IMR-90 (cell line): ENCODE measurements at regions not wholly inside any gene's neighbourhood (a gene's known extent, or its start where the extent isn't known, plus 50 kb on each side); places are given as distances from the start of the nearest gene placed in this dataset.

Source experiments
- ATAC-seq: fragments of 200-7000 bp; cut with Tn5 transposase; 2 replicates; pipeline ENCODE4 v1.9.1; 2020; ENCODE audit warnings: low read depth, mild to moderate bottlenecking, moderate library complexity
- BruUV-seq: library from RNA; stranded (reverse); fragments of 400-500 nt; replicated peaks from 2 replicates; lab custom pipeline; 2021; lab: Mats Ljungman, UMichigan
- CTCF ChIA-PET: fragments of 300-600 bp; formaldehyde crosslinking; extraction: SDS; loops from one replicate; lab custom pipeline; 2021; ENCODE audit warnings: antibody characterized with exemption; lab: Yijun Ruan, JAX
- POLR2A ChIA-PET: fragments of 300-600 bp; sonication (Branson Sonifier 250); formaldehyde crosslinking; loops from one replicate; lab custom pipeline; 2022; ENCODE audit warnings: antibody characterized with exemption; ENCODE audit not compliant: unreplicated experiment; lab: Charles Lee
- DNase-seq: peaks from one replicate; pipeline ENCODE4 v3.0.0; 2013
- H2AFZ ChIP-seq: replicated peaks from 2 replicates; pipeline ENCODE3; 2013; ENCODE audit warnings: low read length, mild to moderate bottlenecking; ENCODE audit not compliant: poor library complexity
- H2AK5ac ChIP-seq: 2 replicates; pipeline ENCODE4 v1.6.1; 2013; ENCODE audit warnings: low read depth, low read length, inconsistent platforms
- H2AK9ac ChIP-seq: replicated peaks from 2 replicates; pipeline ENCODE3; 2013; ENCODE audit warnings: mild to moderate bottlenecking, low read depth, low read length, moderate library complexity; ENCODE audit not compliant: poor library complexity
- H2BK120ac ChIP-seq: 2 replicates; pipeline ENCODE4 v1.6.1; 2013; ENCODE audit warnings: low read depth, low read length, inconsistent platforms
- H2BK15ac ChIP-seq: 3 replicates; pipeline ENCODE4 v1.6.1; 2013; ENCODE audit warnings: low read depth, low read length, inconsistent platforms
- H2BK20ac ChIP-seq: 2 replicates; pipeline ENCODE4 v1.6.1; 2013; ENCODE audit warnings: low read depth, mild to moderate bottlenecking, inconsistent platforms, low read length, moderate library complexity
- H2BK5ac ChIP-seq: 2 replicates; pipeline ENCODE4 v1.6.1; 2013; ENCODE audit warnings: mild to moderate bottlenecking, low read depth, low read length, inconsistent platforms; ENCODE audit not compliant: poor library complexity, severe bottlenecking
- H3K14ac ChIP-seq: replicated peaks from 2 replicates; pipeline ENCODE4 v1.6.1; 2013; ENCODE audit warnings: low read depth, low read length, inconsistent platforms
- H3K18ac ChIP-seq: 2 replicates; pipeline ENCODE4 v1.6.1; 2013; ENCODE audit warnings: low read depth, low read length, control low read depth
- H3K23ac ChIP-seq: 2 replicates; pipeline ENCODE4 v1.6.1; 2013; ENCODE audit warnings: low read depth, low read length, inconsistent platforms
- H3K27ac ChIP-seq: 2 replicates; pipeline ENCODE4 v1.5.1; 2013; ENCODE audit warnings: mild to moderate bottlenecking, control low read depth, low read length; ENCODE audit not compliant: insufficient read depth
- H3K27me3 ChIP-seq: 2 replicates; pipeline ENCODE4 v1.6.1; 2013; ENCODE audit warnings: low read length; ENCODE audit not compliant: control insufficient read depth, insufficient read depth
- H3K36me3 ChIP-seq: 2 replicates; pipeline ENCODE4 v1.6.1; 2013; ENCODE audit warnings: low read length, mixed read lengths; ENCODE audit not compliant: control insufficient read depth, insufficient read depth
- H3K4ac ChIP-seq: 2 replicates; pipeline ENCODE4 v1.6.1; 2013; ENCODE audit warnings: low read depth, low read length, inconsistent platforms
- H3K4me1 ChIP-seq: 2 replicates; pipeline ENCODE4 v1.6.1; 2013; ENCODE audit warnings: low read length, mixed read lengths; ENCODE audit not compliant: control insufficient read depth, insufficient read depth
- H3K4me2 ChIP-seq: 2 replicates; pipeline ENCODE4 v1.6.1; 2013; ENCODE audit warnings: low read depth, mild to moderate bottlenecking, control low read depth, low read length, moderate library complexity
- H3K4me3 ChIP-seq: 2 replicates; pipeline ENCODE4 v1.5.1; 2013; ENCODE audit warnings: low read depth, mild to moderate bottlenecking, control low read depth, low read length, moderate library complexity; ENCODE audit not compliant: insufficient read depth
- H3K56ac ChIP-seq: 2 replicates; pipeline ENCODE4 v1.6.1; 2013; ENCODE audit warnings: low read length, inconsistent platforms; ENCODE audit not compliant: insufficient read depth; ENCODE audit errors: extremely low read depth
- H3K79me1 ChIP-seq, 2 experiments: 2 replicates each; pipeline ENCODE4 v1.6.1; 2013; ENCODE audit warnings: low read length in 2 of 2, inconsistent platforms in 1 of 2, low read depth in 1 of 2
- H3K9ac ChIP-seq: 2 replicates; pipeline ENCODE4 v1.6.1; 2013; ENCODE audit warnings: low read depth, low read length, control low read depth
- H3K9me1 ChIP-seq: 2 replicates; pipeline ENCODE4 v1.6.1; 2013; ENCODE audit warnings: low read length, inconsistent platforms; ENCODE audit not compliant: insufficient read depth
- H3K9me3 ChIP-seq: 2 replicates; pipeline ENCODE4 v1.6.1; 2013; ENCODE audit warnings: low read length; ENCODE audit not compliant: control insufficient read depth, insufficient read depth
- H4K20me1 ChIP-seq: 2 replicates; pipeline ENCODE4 v1.6.1; 2013; ENCODE audit warnings: low read length, inconsistent platforms; ENCODE audit not compliant: insufficient read depth
- H4K5ac ChIP-seq: 2 replicates; pipeline ENCODE4 v1.6.1; 2013; ENCODE audit warnings: mild to moderate bottlenecking, low read depth, low read length, control low read depth
- H4K8ac ChIP-seq, 2 experiments: 2 replicates each; pipeline ENCODE4 v1.6.1; 2013; ENCODE audit warnings: low read depth in 2 of 2, low read length in 2 of 2, control low read depth in 1 of 2, inconsistent platforms in 1 of 2
- H4K91ac ChIP-seq: 2 replicates; pipeline ENCODE4 v1.6.1; 2013; ENCODE audit warnings: low read depth, low read length, inconsistent platforms; ENCODE audit not compliant: insufficient read depth
- BHLHE40 ChIP-seq: fragments of 150-350 bp; IDR thresholded peaks from 2 replicates; pipeline ENCODE4 v1.6.1; 2016; ENCODE audit warnings: mild to moderate bottlenecking, low read depth, low read length
- CEBPB ChIP-seq: IDR thresholded peaks from 2 replicates; pipeline ENCODE4 v1.6.1; 2012; ENCODE audit warnings: low read depth, low read length, improper control_type of control experiment
- CHD1 ChIP-seq: IDR thresholded peaks from 2 replicates; pipeline ENCODE4 v1.6.1; 2012; ENCODE audit warnings: low read depth, low read length, improper control_type of control experiment
- CTCF ChIP-seq: conservative IDR thresholded peaks from 2 replicates; pipeline ENCODE4 v1.5.1; 2012; ENCODE audit warnings: mild to moderate bottlenecking, low read depth, low read length, improper control_type of control experiment
- ELK1 ChIP-seq: fragments of 150-350 bp; IDR thresholded peaks from 2 replicates; pipeline ENCODE4 v1.6.1; 2016; ENCODE audit warnings: low read depth, mild to moderate bottlenecking, low read length, moderate library complexity, borderline replicate concordance
- FOS ChIP-seq: fragments of 150-350 bp; IDR thresholded peaks from 2 replicates; pipeline ENCODE4 v1.6.1; 2016; ENCODE audit warnings: low read depth, low read length
- MAFK ChIP-seq: IDR thresholded peaks from 2 replicates; pipeline ENCODE4 v1.6.1; 2012; ENCODE audit warnings: low read depth, low read length, improper control_type of control experiment
- MAZ ChIP-seq: IDR thresholded peaks from 2 replicates; pipeline ENCODE4 v1.6.1; 2012; ENCODE audit warnings: low read depth, mild to moderate bottlenecking, low read length, improper control_type of control experiment, moderate library complexity, borderline replicate concordance
- MXI1 ChIP-seq: IDR thresholded peaks from 2 replicates; pipeline ENCODE4 v1.6.1; 2012; ENCODE audit warnings: low read depth, mild to moderate bottlenecking, low read length, moderate library complexity, borderline replicate concordance
- NFE2L2 ChIP-seq: fragments of 150-350 bp; IDR thresholded peaks from 2 replicates; pipeline ENCODE4 v1.6.1; 2016; ENCODE audit warnings: low read depth, mild to moderate bottlenecking, low read length
- POLR2A ChIP-seq: IDR thresholded peaks from 2 replicates; pipeline ENCODE4 v1.6.1; 2012; ENCODE audit warnings: mild to moderate bottlenecking, low read depth, low read length
- RAD21 ChIP-seq: IDR thresholded peaks from 2 replicates; pipeline ENCODE4 v1.6.1; 2012; ENCODE audit warnings: low read length, improper control_type of control experiment
- RCOR1 ChIP-seq: IDR thresholded peaks from 2 replicates; pipeline ENCODE4 v1.6.1; 2012; ENCODE audit warnings: mild to moderate bottlenecking, low read length, improper control_type of control experiment; ENCODE audit not compliant: insufficient replicate concordance
- RFX5 ChIP-seq: IDR thresholded peaks from 2 replicates; pipeline ENCODE4 v1.8.0; 2012; ENCODE audit warnings: low read depth, mild to moderate bottlenecking, low read length, moderate library complexity
- SMC3 ChIP-seq: fragments of 150-350 bp; IDR thresholded peaks from 2 replicates; pipeline ENCODE4 v1.6.1; 2016; ENCODE audit warnings: low read depth, mild to moderate bottlenecking, antibody characterized with exemption, low read length, moderate library complexity
- USF2 ChIP-seq: fragments of 150-350 bp; IDR thresholded peaks from 2 replicates; pipeline ENCODE4 v1.6.1; 2017; ENCODE audit warnings: mild to moderate bottlenecking, antibody characterized with exemption, low read length, low read depth
- WGBS, 2 experiments: methylation state at CpG; one replicate each; pipeline versions ENCODE4 v1.1.5 to v1.1.7; 2013; ENCODE audit warnings: missing lambda C conversion rate in 2 of 2; ENCODE audit not compliant: insufficient read length in 1 of 2; ENCODE audit errors: extremely low coverage in 2 of 2; 5-methylcytosine and 5-hydroxymethylcytosine counted together
- dilution Hi-C: fragments of 300-500 bp; cut with HindIII; formaldehyde crosslinking; loops from one replicate; pipeline ENCODE4 v1.14.3; 2018; ENCODE audit warnings: low sequenced_read_pairs; ENCODE audit not compliant: unreplicated experiment
- in situ Hi-C: fragments of 300-500 bp; cut with MboI; formaldehyde crosslinking; loops from 3 replicates; pipeline ENCODE4 v1.14.3; 2019; ENCODE audit warnings: low sequenced_read_pairs, inconsistent platforms, mixed read lengths
- intact Hi-C: fragments of 100-400 bp; cut with micrococcal nuclease; formaldehyde crosslinking; loops from 2 replicates; pipeline ENCODE4 v1.10.0; 2022

GRCh38 chr13:112263152-112263551, 113.0 kb upstream of the SPACA7 start:
- Histone ChIP-seq H4K5ac (no peak overlapping the region), H4K20me1 (no peaks in the 10 kb centered on the region), H2BK15ac (no peak overlapping the region), H3K56ac (no peak overlapping the region), H2AFZ (no peak overlapping the region), H2AK5ac (no peak overlapping the region), H3K4me3 (no peak overlapping the region), H3K14ac (no peak overlapping the region), H3K27me3 (no peaks in the 10 kb centered on the region), H2AK9ac (no peak overlapping the region), H3K9ac (no peak overlapping the region), H3K79me1 (no peaks in the 10 kb centered on the region), H3K36me3 (no peaks in the 10 kb centered on the region), H2BK20ac (no peak overlapping the region), H3K18ac (no peak overlapping the region), H3K4me2 (no peak overlapping the region), H2BK120ac (no peak overlapping the region), H4K91ac (no peak overlapping the region), H4K8ac (no peak overlapping the region), H3K27ac (no peak overlapping the region), H2BK5ac (no peak overlapping the region), H3K9me3 (peaks cover 26% of the 10 kb centered on the region), H3K9me1 (no peaks in the 10 kb centered on the region), H3K4ac (no peak overlapping the region), H3K23ac (no peak overlapping the region), H3K4me1 (no peaks in the 10 kb centered on the region)
- intact Hi-C loops (no loop called here), in situ Hi-C loops (no loop called here), dilution Hi-C loops (no loop called here)
- TF ChIP-seq CTCF (no peak), RFX5 (no peak), RCOR1 (no peak), MAFK (no peak), ELK1 (no peak), FOS (no peak), POLR2A (no peak), MAZ (no peak), RAD21 (no peak), CHD1 (no peak), MXI1 (no peak), SMC3 (no peak), CEBPB (no peak), NFE2L2 (no peak), BHLHE40 (no peak), USF2 (no peak)
- ChIA-PET POLR2A (no interaction called here), CTCF (no interaction called here)
- no peak for ATAC-seq
- no CpG with 5 or more reads among the region's 7 CpGs for WGBS, 2 experiments
- DNase-seq = no peak
- BruUV-seq = no TSS peak
